ENCODE measurements at regions not wholly inside any gene's neighbourhood (a gene's known extent, or its start where the extent isn't known, plus 50 kb on each side); places are given as distances from the start of the nearest gene placed in this dataset.

- Histone ChIP-seq H3K27me3 (replicated peaks in 1 of 4; ENCODE audit: control insufficient read depth in 3 of 4, extremely low read depth in 1 of 4, insufficient read depth in 3 of 4, low read length in 3 of 4) (no peaks in the 10 kb centered on the region), H3K27ac (ENCODE audit: low read depth, low read length) (no peak overlapping the region), H3K23me2 (ENCODE audit: low read depth, low read length) (no peaks in the 10 kb centered on the region), H3K4ac (replicated peaks; ENCODE audit: insufficient read length, low read depth, low read length) (no peak overlapping the region), H4K8ac (ENCODE audit: extremely low read depth, insufficient read depth, low read length) (no peak overlapping the region), H2BK15ac (ENCODE audit: low read length) (no peak overlapping the region), H3K4me3 (ENCODE audit: extremely low read depth in 1 of 4, insufficient read depth in 2 of 4, low read depth in 3 of 4, low read length in 4 of 4) (no peak overlapping the region), H3K36me3 (ENCODE audit: control insufficient read depth in 2 of 4, insufficient read depth in 4 of 4, low read length in 3 of 4) (no peaks in the 10 kb centered on the region), H3K9ac (replicated peaks in 1 of 4; ENCODE audit: extremely low read depth in 1 of 4, low read depth in 3 of 4, low read length in 3 of 4) (no peak overlapping the region), H2BK12ac (ENCODE audit: low read depth, low read length) (no peak overlapping the region), H4K91ac (replicated peaks; ENCODE audit: insufficient read length, low read length) (no peak overlapping the region), H3K23ac (ENCODE audit: insufficient read length) (no peak overlapping the region), H3K4me2 (ENCODE audit: insufficient read depth in 1 of 2, low read depth in 2 of 2, low read length in 2 of 2) (no peak overlapping the region), H2BK120ac (replicated peaks; ENCODE audit: low read depth, low read length) (no peak overlapping the region), H3K4me1 (replicated peaks in 1 of 4; ENCODE audit: control insufficient read depth in 3 of 4, insufficient read depth in 4 of 4, low read length in 3 of 4) (no peaks in the 10 kb centered on the region), H3K79me2 (ENCODE audit: control insufficient read depth in 1 of 2, insufficient read depth in 2 of 2, low read length in 2 of 2) (no peaks in the 10 kb centered on the region), H3K56ac (replicated peaks; ENCODE audit: insufficient read length, low read depth, low read length) (no peak overlapping the region), H3K79me1 (ENCODE audit: low read depth, low read length) (no peaks in the 10 kb centered on the region), H2BK20ac (ENCODE audit: low read length) (no peak overlapping the region), H2BK5ac (ENCODE audit: low read depth, low read length) (no peak overlapping the region), H2AFZ (ENCODE audit: low read length) (no peak overlapping the region), H3K18ac (ENCODE audit: extremely low read depth, low read length) (no peak overlapping the region), H2AK5ac (ENCODE audit: low read depth, low read length) (no peak overlapping the region), H4K5ac (ENCODE audit: insufficient read length, low read depth, low read length) (no peak overlapping the region), H3K14ac (ENCODE audit: insufficient read length) (no peak overlapping the region), H3K9me3 (ENCODE audit: insufficient read depth in 2 of 2, low read depth in 1 of 2, low read length in 1 of 2) (no peaks in the 10 kb centered on the region; a peak in 1 of 4 replicates), H4K20me1 (replicated peaks in 1 of 2; ENCODE audit: control insufficient read depth in 1 of 2, insufficient read depth in 2 of 2, low read length in 2 of 2) (no peaks in the 10 kb centered on the region)
- no peak for DNase-seq (ENCODE audit: low read depth in 1 of 2, low spot score in 2 of 2)
- ChIA-PET CTCF (ENCODE audit: partially characterized antibody) (no interaction called here), POLR2A (ENCODE audit: partially characterized antibody) (no interaction called here)
- TF ChIP-seq NANOG (IDR thresholded peaks at IDR 0.05; ENCODE audit: insufficient read depth, low read depth, low read length, poor library complexity, severe bottlenecking) (no peak), EP300 (IDR thresholded peaks at IDR 0.05; ENCODE audit: borderline replicate concordance in 1 of 2, low read depth in 2 of 2, low read length in 2 of 2) (no peak), RAD21 (IDR thresholded peaks at IDR 0.05 in 1 of 2, conservative IDR thresholded peaks at IDR 0.05 in 1 of 2; ENCODE audit: low read depth in 2 of 2, low read length in 2 of 2) (no peak), TAF1 (IDR thresholded peaks at IDR 0.05; ENCODE audit: low read depth, low read length) (no peak), NRF1 (IDR thresholded peaks at IDR 0.05; ENCODE audit: low read depth, low read length) (no peak), ATF3 (IDR thresholded peaks at IDR 0.05; ENCODE audit: insufficient read depth, low read depth, low read length) (no peak), CREB1 (IDR thresholded peaks at IDR 0.05) (no peak), TBP (IDR thresholded peaks at IDR 0.05; ENCODE audit: low read depth, low read length) (no peak)
- WGBS, 2 experiments (ENCODE audit: extremely low coverage in 1 of 2, insufficient coverage in 1 of 2, insufficient read length in 1 of 2, insufficient replicate concordance in 2 of 2, low coverage in 1 of 2, low lambda C conversion rate in 2 of 2, missing lambda C conversion rate in 1 of 2), result 92% methylated on average over 4 of the region's 4 CpGs; no CpG with 5 or more reads in 1 of the 2 experiments
- FAIRE-seq, result no peak
These were observed 193.0 kb upstream of the ZFHX3 start for GRCh38 chr16:73240920-73241319.

Data from H1 (cell line).